WERI-Rb-1 (cell line): ENCODE measurements at regions not wholly inside any gene's neighbourhood (a gene's known extent, or its start where the extent isn't known, plus 50 kb on each side); places are given as distances from the start of the nearest gene placed in this dataset.

Experiments used
- DNase-seq: peaks from one replicate; pipeline ENCODE4 v3.0.0-alpha.2; 2020
- H3K27ac ChIP-seq: fragments of 250-450 bp; sonication (Bioruptor Pico); 2 replicates; pipeline ENCODE4 v1.5.1; 2020; ENCODE audit warnings: mild to moderate bottlenecking, moderate library complexity
- H3K27me3 ChIP-seq: fragments of 250-450 bp; sonication (Bioruptor Pico); 2 replicates; pipeline ENCODE4 v1.5.1; 2021; ENCODE audit warnings: mild to moderate bottlenecking, low read depth, moderate library complexity; ENCODE audit not compliant: insufficient read depth, severe bottlenecking
- H3K36me3 ChIP-seq: fragments of 250-450 bp; sonication (Bioruptor Pico); 2 replicates; pipeline ENCODE4 v1.5.1; 2020; ENCODE audit warnings: mild to moderate bottlenecking, moderate library complexity
- H3K4me3 ChIP-seq: 2 replicates; pipeline ENCODE4 v1.5.1; 2011; ENCODE audit warnings: low read depth, mild to moderate bottlenecking, control low read depth, low read length
- H3K9me3 ChIP-seq: fragments of 250-450 bp; sonication (Bioruptor Pico); 2 replicates; pipeline ENCODE4 v1.5.1; 2021; ENCODE audit warnings: mild to moderate bottlenecking, moderate library complexity; ENCODE audit not compliant: severe bottlenecking
- TF ChIP-seq, protein P1 (sequence below): IDR thresholded peaks from 2 replicates; pipeline ENCODE4 v1.5.1; 2011; ENCODE audit warnings: low read depth, mild to moderate bottlenecking, control low read depth, inconsistent platforms, low read length

DNA sequence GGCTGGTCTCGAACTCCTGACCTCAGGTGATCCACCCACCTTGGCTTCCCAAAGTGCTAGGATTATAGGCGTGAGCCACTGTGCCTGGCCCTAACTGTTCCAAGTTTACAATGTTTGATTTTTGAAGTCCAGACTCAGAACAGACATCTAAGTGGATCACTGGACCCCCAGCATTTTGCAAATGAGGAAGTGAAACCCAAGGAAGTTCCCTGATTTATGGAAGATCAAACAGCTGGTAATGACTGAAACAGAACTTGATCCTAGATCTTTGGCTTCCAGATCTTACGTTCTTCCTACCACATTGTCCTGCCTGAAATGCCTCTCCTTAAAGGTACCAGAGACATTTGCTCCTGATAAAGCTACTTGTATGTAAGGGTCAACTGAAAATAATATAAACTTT, 58.3 kb upstream of the NCOA1 start:
- Histone ChIP-seq H3K4me3 (no peak overlapping the region), H3K27ac (no peak overlapping the region), H3K9me3 (no peaks in the 10 kb centered on the region), H3K36me3 (no peaks in the 10 kb centered on the region), H3K27me3 (no peaks in the 10 kb centered on the region)
- DNase-seq: no peak
- TF ChIP-seq, protein P1, sequence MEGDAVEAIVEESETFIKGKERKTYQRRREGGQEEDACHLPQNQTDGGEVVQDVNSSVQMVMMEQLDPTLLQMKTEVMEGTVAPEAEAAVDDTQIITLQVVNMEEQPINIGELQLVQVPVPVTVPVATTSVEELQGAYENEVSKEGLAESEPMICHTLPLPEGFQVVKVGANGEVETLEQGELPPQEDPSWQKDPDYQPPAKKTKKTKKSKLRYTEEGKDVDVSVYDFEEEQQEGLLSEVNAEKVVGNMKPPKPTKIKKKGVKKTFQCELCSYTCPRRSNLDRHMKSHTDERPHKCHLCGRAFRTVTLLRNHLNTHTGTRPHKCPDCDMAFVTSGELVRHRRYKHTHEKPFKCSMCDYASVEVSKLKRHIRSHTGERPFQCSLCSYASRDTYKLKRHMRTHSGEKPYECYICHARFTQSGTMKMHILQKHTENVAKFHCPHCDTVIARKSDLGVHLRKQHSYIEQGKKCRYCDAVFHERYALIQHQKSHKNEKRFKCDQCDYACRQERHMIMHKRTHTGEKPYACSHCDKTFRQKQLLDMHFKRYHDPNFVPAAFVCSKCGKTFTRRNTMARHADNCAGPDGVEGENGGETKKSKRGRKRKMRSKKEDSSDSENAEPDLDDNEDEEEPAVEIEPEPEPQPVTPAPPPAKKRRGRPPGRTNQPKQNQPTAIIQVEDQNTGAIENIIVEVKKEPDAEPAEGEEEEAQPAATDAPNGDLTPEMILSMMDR: no peak

DNA sequence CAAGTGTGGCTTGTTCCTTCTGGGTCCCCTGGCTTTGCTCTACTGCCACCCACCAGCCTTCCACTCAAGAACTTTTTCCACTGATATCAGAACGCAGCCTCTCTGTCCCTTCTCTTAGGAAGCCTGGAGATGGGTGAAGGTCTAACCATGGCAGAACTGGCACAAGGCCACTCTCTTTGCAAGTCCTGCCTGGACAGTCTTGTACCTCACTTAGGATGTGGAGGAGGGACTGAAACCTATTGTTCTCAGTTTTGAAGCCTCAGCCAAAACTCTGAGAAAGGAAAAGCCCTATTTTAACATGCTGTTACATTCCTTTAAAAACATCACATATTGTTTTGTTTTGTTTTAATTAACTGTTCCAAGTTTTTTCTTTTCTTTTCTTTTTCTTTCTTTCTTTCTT, 58.9 kb upstream of the NCOA1 start:
- Histone ChIP-seq H3K4me3 (no peak overlapping the region), H3K9me3 (no peaks in the 10 kb centered on the region), H3K36me3 (no peaks in the 10 kb centered on the region), H3K27me3 (no peaks in the 10 kb centered on the region), H3K27ac (no peak overlapping the region)
- no peak for DNase-seq
- TF ChIP-seq, protein P1: no peak

GRCh38 chr2:24429197-24430074, 61.6 kb upstream of the NCOA1 start:
- H3K27me3 ChIP-seq: no peaks in the 10 kb centered on the region
- no peak overlapping the region for H3K4me3 ChIP-seq
- no peak for DNase-seq
- TF ChIP-seq, protein P1: no peak
- no peaks in the 10 kb centered on the region for H3K9me3 ChIP-seq
- H3K27ac ChIP-seq: no peak overlapping the region
- H3K36me3 ChIP-seq: no peaks in the 10 kb centered on the region

GRCh38 chr2:24424387-24424786, 64.1 kb upstream of the ITSN2 start:
- no peak overlapping the region for H3K4me3 ChIP-seq
- TF ChIP-seq, protein P1: no peak

DNA sequence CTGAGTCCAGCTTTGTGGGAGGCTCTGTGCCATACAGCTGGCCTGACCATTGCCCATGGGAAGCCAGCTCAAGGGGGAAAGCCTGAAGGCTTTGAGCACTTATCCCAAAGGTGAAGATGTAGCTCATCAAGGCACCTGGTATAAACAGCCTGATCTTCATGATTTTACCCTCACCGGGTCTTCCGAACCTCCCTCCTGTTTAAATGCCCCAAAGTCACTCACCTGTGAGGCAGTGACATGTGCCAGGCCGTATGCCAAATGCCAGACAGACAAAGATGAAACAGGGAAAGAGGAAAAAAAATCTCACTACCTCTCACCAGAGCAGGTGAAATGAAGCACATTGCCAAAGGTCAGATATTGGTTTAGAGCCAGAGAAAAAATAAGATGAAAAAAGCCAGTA, 62.8 kb upstream of the ITSN2 start:
- Histone ChIP-seq H3K27ac (no peak overlapping the region), H3K9me3 (peaks cover 2% of the 10 kb centered on the region), H3K4me3 (no peak overlapping the region), H3K27me3 (no peaks in the 10 kb centered on the region), H3K36me3 (no peaks in the 10 kb centered on the region)
- TF ChIP-seq, protein P1: no peak
- DNase-seq: no peak

More at GRCh38 chr2:24424387-24424786, 64.1 kb upstream of the ITSN2 start:
- no peak overlapping the region for H3K27ac ChIP-seq
- H3K36me3 ChIP-seq: no peaks in the 10 kb centered on the region
- H3K27me3 ChIP-seq: no peaks in the 10 kb centered on the region
- no peak for DNase-seq
- H3K9me3 ChIP-seq: peaks cover 2% of the 10 kb centered on the region
